8988T (cell line): ENCODE measurements at regions not wholly inside any gene's neighbourhood (a gene's known extent, or its start where the extent isn't known, plus 50 kb on each side); places are given as distances from the start of the nearest gene placed in this dataset.

Experiments used
- DNase-seq: peaks from one replicate; pipeline ENCODE4 v3.0.0; 2011

DNA sequence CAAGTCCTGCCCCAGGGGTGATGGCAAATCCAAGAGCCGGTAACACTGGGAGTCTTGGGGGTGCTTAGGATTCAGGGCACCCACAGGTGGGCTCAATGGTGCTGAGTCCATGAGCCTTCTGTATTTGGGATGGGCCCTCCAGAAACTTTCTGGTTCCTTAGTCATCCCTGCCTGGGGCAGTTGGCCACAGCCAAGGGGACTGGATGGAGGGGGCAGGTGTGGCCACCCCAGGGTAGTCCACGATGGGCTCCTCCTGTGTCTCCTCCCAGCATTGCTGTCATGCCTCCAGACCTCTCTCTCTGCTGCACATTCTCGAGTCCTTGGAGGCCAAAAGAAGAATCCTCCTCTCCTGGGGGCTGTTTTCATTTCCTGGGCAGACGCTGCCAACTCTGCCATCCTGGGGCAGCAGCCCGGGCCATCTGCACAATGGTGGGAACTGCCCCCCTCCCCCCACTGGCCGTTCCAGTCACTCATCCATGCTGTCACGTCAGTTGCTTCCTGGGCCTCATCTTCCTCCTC is 158.0 kb upstream of the TWIST2 start:
- no peak for DNase-seq

DNA sequence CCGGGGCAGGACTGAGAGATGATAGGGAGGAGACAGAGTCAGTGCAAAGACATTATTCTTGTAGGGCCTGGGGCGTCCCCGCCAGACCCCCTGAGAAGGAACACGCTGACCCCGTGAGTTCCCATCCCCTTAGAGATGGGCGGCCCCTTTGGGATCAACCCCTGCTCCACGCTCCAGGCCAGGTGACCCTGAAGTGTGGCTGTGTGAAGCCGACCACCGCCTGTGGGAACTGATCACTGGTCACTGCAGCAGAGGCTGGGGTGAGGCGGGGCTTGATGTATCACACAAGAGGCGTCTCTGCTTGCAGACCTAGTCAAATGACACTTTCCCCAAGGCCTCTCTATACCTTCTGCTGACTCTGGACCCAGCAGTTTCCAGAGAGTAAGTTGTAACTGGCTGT is 157.4 kb upstream of the TWIST2 start:
- DNase-seq: no peak

DNA sequence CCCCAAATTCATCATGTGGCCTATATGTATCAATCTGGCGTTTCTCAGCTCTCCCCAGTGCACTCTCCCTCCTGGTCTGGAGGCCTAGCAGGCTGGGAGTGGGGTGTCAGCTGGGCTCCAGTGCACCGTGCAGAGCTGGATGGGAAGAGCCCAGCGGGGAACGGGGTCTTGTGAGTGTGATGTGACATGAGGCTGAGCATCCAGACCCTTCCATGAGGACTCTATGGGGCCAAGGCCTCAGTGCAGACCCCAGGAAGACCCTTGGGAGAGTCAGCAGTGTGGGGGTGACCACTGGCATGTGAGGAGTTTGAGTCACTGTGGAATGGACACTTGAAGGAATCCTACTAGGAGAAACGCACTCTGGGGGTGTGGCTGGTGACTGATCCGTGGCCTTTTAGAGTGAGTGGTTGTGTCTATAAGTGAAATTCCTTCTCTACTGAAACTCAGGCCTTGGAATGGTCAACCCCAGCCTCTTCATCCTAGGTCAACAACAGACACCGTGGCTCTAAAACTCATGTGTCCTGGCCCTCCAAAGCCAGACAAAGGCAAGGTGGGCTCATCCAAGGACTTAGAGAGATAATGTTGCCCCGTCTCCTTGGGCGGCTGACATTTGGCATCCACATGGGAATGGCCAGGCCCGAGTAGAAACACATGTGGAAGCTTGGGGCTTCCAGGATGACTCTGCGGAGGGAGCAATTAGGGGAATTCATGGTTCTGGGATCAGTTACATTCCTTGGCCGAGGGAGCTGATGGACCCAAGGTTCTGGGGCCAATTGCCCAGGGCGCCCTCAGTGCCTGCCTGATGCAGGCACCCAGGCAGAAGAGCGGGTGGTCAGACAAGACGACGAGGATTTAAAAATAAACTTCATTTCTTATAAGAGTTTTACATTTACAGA is 156.0 kb upstream of the TWIST2 start:
- DNase-seq: no peak

DNA sequence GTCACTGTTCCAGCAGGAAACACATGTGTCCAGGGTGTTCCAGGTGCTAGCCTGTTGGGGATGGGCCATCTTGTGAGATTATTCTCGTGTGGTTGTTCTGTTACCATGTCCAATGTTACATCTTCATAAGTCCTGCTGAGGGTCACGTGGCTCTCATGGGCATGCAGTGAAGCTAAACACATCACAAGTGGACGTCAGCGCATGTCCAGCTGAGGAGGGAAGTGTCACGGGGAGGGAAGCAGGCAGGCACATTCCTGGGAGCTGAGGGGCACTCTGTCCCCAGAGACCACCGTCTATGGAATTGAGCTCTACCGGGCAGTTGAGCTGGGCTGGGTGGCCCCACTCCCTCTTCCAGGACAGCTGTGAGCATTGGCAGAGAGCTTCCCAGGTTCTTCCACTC is 155.3 kb upstream of the TWIST2 start:
- DNase-seq: no peak

DNA sequence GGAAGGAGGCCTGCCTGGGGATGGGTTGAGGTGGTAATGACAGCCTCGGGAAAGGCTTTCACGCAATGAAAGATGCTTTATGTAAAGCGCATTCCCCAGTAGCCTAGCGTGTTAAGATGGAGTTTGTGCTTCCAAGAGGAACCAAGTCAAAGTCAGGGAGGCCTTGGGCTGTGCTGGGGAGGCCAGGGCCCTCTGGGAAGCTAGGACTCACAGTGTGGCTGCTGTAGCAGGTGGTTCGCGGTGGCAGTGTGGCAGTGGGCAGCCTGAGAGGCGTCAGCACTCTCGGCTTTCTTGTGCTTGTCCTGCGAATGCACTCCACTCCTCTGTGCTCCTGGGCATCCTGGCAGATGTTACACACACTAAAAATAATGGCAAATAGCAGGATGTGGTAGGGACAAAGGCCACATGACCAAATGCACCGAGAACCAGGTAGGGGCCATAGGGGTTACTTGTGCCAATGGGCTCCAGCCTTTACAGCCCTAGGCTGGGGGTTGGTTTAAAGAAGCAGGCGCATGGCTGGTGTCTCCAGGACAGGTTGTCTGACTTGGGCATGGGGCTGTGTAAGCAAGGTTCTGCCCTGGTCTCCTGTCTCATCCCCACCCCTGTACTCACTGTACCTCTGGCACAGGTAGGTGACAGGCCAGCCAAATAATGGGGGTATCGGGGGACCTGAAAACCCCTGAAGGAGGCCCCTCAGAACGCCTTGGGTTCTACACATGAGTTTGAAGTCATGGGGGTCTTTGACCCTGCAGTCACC is 154.4 kb upstream of the TWIST2 start:
- no peak for DNase-seq

DNA sequence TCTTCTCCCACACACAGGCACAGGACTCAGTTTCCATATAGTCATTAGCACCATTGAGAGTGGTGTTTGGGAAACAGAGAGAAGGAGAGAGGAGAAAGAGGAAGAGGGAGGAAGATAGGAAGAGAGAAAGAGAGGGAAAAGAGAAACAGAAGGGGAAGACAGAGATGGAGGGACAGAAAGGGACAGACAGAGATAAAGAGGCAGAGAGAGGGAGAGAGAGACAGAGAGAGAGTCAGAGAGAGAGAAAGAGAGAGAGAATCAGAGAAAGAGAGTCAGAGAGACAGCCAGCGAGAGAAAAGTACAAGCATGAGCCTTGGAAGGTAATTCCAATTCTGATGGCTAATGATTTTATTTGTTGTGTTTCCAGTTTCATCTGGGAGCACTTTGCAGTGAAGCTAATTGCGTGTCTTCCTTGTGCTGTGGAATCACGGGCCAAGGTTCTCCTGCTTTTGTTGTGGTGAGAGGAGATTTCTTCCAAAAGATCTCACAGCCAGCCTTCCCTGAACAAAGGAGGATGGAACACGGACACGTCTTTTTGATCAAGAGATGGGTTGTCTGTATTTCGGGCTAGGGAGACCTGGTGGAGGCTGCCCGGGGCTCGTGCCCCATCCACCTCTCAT is 153.6 kb upstream of the TWIST2 start:
- no peak for DNase-seq

DNA sequence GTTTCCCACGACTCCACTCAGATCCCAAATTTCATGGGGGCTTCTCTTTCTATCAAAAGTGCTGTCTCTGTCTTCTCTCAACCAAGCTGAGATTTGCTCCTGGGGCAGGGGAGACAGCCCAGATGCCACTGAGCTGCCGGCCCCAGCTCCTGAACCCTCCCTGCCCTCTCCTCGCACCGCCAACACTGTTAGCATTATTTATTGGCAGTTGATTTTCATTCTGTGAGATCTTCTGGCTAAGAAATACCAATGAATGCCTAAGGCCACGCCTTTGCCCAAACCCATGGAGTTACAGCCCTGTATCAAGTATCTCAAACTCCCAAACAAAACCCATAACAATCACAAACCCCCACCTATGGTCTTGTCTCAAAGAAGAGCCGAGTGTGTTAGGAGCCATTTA is 153.0 kb upstream of the TWIST2 start:
- DNase-seq: no peak

DNA sequence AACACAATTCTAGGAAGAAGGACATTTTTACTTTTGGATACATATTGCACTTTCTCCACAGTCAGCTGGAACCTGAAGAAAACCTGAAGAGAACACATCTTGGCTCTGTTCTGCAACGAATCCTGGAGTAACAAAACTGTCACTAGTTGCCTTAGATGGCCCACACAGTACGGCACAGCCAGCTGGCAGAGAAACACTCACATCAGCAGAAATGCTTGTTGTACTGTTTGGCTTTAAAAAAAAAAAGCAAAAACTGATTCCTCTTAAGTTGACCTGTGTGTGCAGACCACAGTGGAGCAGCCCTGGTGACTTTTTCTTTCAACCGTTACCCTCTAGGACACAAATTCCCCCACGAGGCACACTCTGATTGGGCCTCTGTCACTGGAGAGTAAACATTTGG is 152.3 kb upstream of the TWIST2 start:
- DNase-seq: no peak

DNA sequence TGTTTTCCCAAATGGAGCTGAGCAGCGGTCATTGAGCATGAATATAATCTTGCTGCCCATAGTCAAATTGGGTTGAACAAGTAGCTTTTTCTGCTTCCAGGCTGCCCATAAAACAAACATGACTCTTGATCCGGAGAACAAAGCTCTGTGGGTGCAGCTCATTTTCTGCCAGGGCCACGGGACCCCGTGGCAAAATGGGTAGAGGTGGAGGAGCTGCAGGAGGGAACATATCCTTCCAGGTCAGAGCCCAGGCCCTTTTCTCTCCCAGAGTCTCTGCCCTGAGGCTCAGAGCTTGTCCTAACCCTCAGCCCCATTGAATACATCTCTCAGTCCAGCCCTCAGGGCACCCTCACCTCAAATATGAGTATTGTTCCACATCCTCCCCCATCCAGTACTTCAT is 151.6 kb upstream of the TWIST2 start:
- DNase-seq: no peak

DNA sequence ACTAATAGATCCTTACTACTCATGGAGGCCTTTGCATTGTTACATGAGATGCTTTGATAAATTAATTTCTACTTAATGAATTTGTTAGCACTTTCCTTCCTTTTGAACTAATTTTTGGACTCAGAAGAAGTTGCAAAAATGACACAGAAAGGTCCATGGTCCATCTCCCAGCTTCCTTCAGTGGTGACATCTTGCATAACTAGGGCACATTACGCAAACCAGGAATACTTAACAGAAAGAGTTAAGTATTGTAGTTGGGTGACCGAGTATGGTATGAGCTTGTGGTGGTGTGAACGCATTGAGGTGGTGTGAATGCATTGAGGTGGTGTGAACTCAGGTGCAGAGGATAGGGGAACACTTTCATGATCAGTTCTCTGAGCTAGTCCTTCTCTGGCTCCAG is 151.1 kb upstream of the TWIST2 start:
- DNase-seq: no peak

DNA sequence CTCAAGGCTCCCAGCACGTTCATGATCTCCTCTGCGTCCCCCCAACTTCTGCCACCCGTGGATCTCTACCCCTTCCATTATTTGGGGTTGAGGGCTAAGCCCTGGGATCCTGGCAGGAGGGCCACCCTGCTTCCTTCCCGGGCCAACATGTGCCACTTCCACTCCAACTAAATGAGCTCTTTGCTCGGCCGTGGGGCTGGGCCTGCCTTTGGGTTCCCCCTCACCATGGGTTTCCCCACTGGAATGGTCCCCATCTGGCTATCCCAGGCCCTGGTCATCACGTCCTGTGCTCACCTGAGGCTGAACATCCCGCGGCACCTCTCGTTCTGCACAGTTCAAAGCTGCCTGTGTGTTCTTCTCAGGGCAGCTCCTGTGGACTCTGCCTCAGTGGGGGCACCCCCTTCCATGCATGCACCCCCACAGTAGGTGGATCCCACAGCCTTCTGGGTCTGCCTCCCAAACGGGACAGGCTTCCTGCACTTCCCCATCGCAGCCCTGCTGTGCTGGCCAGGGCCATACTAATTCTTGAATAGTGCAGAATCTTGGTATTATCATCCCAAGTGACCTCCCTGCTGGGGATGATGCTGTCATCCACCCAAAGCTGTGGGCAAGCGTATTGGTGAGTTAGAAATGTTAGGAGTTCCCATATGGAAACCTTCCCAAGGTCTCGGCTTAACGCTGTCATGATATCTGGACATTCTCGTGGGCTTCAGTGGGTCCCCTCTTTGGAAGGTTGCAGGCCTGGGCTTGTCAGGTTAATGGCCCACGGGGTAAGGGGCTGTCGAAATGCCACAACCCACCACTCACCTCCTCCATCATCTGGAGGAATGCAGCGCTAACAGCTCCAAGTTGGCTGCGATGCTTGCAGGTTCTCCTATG is 150.5 kb upstream of the TWIST2 start:
- no peak for DNase-seq

DNA sequence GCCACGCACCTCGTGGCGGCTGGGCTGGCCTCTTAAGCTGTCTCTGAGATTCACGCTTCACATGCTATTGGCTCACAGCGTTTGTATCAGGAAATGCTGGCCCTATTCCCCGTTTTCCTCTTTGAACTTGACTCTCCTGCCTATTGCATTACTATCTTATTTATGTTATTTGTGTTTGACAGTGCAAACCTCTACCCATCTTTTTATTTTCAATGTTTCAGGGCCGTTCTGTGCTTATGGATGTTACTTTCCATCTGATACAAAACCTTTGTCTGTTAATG is 149.9 kb upstream of the TWIST2 start:
- no peak for DNase-seq

DNA sequence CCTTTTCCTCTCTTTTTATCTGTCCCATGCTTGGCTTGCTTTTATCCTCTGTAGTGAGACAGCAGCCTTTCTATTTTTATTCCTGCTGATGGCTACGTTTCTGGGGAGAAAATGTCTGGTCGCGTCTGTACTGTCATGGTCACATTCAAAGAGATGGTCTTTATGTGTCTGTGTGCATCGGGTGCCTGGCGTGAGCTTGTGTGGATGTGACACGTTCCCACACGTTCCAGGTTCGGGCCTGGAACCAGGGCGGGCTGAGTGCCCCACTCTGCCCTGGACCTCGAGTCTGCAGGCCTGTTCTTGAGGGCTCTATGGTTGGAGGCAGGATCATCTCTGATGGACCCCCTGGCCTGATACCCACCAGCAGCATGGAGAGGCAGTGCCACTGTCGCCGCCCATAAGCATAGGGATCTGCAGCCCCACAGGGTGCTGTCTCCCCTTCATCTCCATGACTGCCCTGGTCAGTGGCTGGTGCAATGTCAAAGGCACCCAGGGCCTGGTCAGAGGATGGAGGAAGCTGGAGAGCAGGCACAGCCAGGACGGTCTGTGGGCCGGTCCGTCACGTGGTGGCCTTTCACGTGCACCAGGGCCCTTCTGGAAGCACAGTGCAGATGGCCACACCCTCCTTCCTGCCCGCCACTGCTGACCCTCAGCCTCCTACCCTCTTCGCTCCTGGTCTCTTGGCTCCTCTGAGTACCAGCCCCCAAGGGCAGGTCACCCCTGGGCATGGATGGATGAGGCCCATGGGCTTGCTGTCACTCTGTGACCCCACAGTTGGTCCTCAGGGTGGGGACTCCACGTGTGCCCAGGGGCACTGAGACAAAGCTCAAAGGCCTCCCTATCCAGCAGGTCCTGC is 149.2 kb upstream of the TWIST2 start:
- no peak for DNase-seq

DNA sequence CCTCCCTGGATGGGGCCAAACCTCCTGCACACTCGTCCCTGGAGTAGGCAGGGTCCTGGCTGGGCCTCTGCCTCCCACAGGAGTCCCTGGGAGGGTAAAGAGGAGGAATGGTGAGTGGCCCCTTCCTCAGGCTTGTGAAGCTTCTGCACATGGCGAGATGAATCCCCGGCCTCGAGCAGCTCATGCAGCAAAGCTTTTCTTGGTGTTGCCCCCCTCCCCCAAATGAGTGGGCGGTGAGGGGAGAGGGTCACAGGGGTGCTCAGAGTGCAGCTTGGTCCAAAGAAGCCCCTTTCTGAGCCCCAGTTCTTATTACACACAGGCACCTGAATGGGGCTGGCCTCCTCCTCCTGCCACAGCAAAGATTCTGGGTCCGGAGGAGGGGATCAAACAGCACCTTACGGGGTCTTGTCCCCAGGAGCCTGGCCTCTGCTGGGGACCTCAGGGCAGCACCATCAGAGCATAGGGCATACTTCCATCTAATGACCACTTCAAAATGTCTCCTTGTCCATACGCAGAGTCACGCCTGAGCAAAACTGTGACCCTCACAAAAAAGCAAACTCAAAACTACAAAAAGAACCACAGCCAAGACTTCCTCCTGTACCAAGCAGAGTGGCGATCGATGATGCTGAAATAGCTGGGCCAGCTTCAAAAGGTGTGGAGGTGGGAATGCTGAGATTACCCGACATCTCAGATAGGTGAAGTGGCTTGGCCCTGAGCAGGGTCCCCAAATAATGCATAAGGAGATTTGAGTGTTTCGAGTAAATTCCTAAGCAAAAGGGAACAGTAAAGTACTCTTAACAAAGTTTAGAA is 148.4 kb upstream of the TWIST2 start:
- no peak for DNase-seq

DNA sequence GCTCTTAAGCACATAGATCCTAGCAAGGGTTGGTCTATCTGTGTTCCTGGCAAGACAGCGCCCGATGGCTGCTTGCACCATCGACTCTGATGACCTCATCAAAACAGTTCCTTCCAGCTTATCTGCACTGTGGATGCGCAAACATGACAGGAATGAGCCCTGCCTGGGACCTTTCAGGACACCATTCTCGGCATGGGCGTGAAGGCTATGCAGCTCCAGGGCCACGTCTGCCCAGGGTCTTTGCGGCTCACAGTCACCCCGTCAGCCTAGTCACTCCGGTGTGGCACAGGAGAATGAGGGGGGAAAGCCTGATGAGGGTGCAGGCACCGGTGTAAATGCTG is 147.8 kb upstream of the TWIST2 start:
- DNase-seq: no peak

DNA sequence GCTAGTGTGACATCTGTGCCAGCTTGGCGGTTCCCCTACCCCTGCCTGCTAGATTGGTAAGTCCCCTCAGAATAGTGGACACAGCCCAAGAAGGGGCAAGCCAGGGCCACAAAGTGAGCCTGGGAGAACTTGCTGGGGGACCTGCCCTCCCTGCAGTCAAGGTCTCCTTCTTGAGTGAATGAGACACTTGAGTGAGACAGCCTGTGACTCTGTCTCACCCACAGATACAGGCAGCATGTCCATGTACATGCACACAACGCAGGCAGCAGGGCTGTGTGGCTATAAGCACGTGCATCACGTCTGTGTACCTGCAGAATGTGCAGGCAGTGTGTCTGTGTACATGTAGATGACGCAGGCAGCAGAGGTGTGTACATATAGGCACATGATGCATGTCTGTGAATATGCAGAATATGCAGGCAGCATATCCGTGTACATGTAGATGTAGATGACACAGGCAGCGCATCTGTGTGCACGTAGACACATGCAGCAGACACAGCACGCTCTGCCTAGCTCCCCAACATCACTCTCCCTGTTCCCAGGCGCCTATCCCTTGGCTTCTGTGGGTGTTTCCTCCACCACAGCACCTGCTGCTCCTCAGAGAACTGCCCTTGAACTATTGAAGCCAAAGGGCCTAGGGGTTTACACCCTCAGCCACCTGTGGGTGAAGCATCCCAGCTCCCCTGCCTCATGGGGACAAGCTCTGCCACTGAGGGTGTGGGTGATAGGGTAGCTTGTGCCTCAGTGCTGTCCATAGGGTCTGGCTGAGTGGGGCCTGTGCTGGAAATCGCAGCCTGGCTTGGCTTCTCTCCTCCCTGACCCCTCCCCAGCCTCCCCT is 147.2 kb upstream of the TWIST2 start:
- DNase-seq: no peak

DNA sequence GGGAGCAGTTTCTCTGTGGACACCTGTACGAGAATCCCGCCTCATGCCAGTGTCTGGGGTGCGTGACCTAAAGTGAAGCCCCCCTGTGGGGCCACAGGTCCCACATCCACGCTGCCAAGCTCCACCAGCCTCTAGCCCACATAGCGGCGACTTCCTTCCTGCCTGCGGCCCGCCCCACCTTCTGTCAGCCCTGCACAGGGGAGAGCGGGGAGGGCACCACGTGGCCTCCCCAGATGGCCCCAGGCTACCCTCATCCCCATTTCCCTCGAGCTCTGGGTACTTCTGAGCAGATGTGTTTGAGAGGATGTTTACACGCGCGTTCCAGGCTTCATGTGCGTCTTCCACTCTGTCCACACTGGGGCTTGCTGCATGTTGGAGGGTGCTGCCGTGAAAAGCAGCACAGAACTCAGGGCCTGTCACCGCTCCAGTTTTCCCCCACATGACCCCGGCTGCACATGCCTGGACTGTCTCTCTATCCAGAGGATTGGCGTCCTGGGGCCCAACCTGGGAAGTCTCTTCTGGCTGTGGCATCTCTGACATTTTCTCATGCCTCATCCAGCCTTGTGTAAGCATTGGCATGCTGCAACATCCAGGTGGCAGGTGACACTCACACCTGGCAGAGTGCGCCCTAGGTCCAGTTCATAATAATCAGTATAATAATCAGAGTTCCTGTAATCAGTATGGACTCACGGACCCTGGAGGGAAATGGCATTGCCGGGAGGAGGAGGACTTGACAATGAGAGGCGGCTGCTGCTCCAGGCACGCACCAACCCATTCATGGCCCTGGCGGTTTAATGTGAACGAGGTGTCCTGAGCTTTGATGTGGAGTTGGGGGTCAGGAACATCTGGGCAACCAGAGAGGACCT is 146.3 kb upstream of the TWIST2 start:
- DNase-seq: no peak

DNA sequence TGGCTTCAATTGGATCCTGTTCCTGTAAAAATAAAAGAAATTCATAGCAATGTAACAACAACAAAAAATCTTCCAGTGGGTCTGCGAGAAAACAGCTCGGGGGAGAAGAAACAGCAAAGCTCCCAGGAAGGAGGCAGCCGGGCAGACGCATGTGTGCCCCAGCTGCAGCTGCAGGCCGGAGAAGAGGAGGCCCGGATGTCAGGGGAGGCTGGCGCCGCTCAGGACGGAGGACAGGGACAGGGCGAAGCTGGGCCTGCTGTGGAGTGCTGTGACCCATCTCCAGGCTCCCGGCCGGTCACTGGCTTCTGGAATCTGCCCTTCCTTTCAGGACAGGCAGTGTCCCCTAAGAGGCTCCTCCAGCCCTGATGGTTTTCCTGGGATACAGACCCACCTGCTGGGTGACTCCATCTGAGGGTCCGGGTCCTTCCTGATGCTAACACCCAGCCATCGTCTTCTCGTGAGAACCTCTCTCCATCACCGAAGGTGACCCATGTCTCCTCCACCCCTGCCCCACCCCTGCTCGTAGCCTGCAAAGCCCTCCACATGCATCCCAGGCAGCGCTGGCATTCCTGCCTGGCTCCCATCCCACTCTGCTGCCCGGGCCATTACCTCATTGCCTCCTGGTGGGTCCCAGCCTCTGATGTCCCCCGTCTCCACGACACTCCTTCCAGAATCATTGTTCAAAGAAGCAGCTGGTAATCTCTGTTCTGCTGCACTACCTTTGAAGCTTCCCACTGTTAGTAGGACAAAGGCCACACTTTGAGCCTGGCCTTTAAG is 145.4 kb upstream of the TWIST2 start:
- DNase-seq: no peak
